ENCODE measurements at regions not wholly inside any gene's neighbourhood (a gene's known extent, or its start where the extent isn't known, plus 50 kb on each side); places are given as distances from the start of the nearest gene placed in this dataset.
A peak's percentile ranks its signal among the peaks of the same experiment; 100 is the strongest.
"Not testable (repeated sequence)": the region's sequence is repeated elsewhere in the genome, so short reads cannot be mapped to it uniquely, and the experiment has no call there.

- DNase-seq: no peak
Measured at GRCh38 chr5:159504106-159504856, 174.0 kb upstream of the IL12B start.

- DNase-seq: no peak
Measured at GRCh38 chr5:159504857-159505304, 174.6 kb upstream of the IL12B start.

GRCh38 chr5:159507055-159507454 is 176.8 kb upstream of the IL12B start:
- DNase-seq: no peak

GRCh38 chr5:159507661-159508060 is 177.4 kb upstream of the IL12B start:
- no peak for DNase-seq

- DNase-seq: no peak
Measured at GRCh38 chr5:159508344-159508743, 178.1 kb upstream of the IL12B start.

- DNase-seq: no peak
Measured at GRCh38 chr5:159509002-159509660, 178.8 kb upstream of the IL12B start.

GRCh38 chr5:159510282-159510681 is 180.0 kb upstream of the IL12B start:
- no peak for DNase-seq

- no peak for DNase-seq
Measured at GRCh38 chr5:159511570-159511969, 181.3 kb upstream of the IL12B start.

- no peak for DNase-seq
Measured at GRCh38 chr5:159512064-159512463, 181.8 kb upstream of the IL12B start.

- DNase-seq: no peak
Measured at GRCh38 chr5:159514229-159514810, 184.0 kb upstream of the IL12B start.

GRCh38 chr5:159515197-159515596 is 184.9 kb upstream of the IL12B start:
- DNase-seq: peak in 1 of 2 donors; percentile 7

GRCh38 chr5:159515909-159516415 is 185.7 kb upstream of the IL12B start:
- DNase-seq: peak; percentile 67 to 88

- no peak for DNase-seq
Measured at GRCh38 chr5:159518371-159518770, 188.1 kb upstream of the IL12B start.

GRCh38 chr5:159519365-159519764 is 189.1 kb upstream of the IL12B start:
- DNase-seq: no peak

GRCh38 chr5:159522841-159523240 is 192.6 kb upstream of the IL12B start:
- DNase-seq: no peak

- not testable (repeated sequence) for DNase-seq
Measured at GRCh38 chr5:159524279-159524678, 194.0 kb upstream of the IL12B start.

- DNase-seq: no peak
Measured at GRCh38 chr5:159525117-159525516, 194.8 kb upstream of the IL12B start.

GRCh38 chr5:159527546-159528254 is 197.4 kb upstream of the IL12B start:
- no peak for DNase-seq

- no peak for DNase-seq
Measured at GRCh38 chr5:159531554-159532105, 201.3 kb upstream of the IL12B start.

GRCh38 chr5:159533197-159533596 is 202.9 kb upstream of the IL12B start:
- no peak for DNase-seq

GRCh38 chr5:159536166-159536565 is 205.9 kb upstream of the IL12B start:
- no peak for DNase-seq

- DNase-seq: no peak
Measured at GRCh38 chr5:159536646-159537045, 206.4 kb upstream of the IL12B start.

- DNase-seq: no peak
Measured at GRCh38 chr5:159539678-159540077, 209.4 kb upstream of the IL12B start.
